ENCODE measurements at regions not wholly inside any gene's neighbourhood (a gene's known extent, or its start where the extent isn't known, plus 50 kb on each side); places are given as distances from the start of the nearest gene placed in this dataset.
"Not testable (repeated sequence)": the region's sequence is repeated elsewhere in the genome, so short reads cannot be mapped to it uniquely, and the experiment has no call there.

- not testable (repeated sequence) for DNase-seq (ENCODE audit: low spot score)
These were observed 72.5 kb upstream of the C1GALT1C1 start for GRCh38 chrX:120702337-120702736.

- DNase-seq (ENCODE audit: low spot score) = no peak
These were observed 67.2 kb upstream of the C1GALT1C1 start for GRCh38 chrX:120697053-120697452.

GRCh38 chrX:120692319-120692718 is 62.5 kb upstream of the C1GALT1C1 start:
- no peak for DNase-seq (ENCODE audit: low spot score)

GRCh38 chrX:120690941-120691340 is 61.1 kb upstream of the C1GALT1C1 start:
- no peak for DNase-seq (ENCODE audit: low spot score)

- no peak for DNase-seq (ENCODE audit: low spot score)
These were observed 60.5 kb upstream of the C1GALT1C1 start for GRCh38 chrX:120690344-120690743.

GRCh38 chrX:120680090-120680489 is 50.2 kb upstream of the C1GALT1C1 start:
- no peak for DNase-seq (ENCODE audit: low spot score)

All from RKO (cell line).